SK-N-SH (cell line): ENCODE measurements at regions not wholly inside any gene's neighbourhood (a gene's known extent, or its start where the extent isn't known, plus 50 kb on each side); places are given as distances from the start of the nearest gene placed in this dataset.
A peak's percentile ranks its signal among the peaks of the same experiment; 100 is the strongest.

Experiments
- CTCF ChIA-PET: fragments of 300-600, 350-600 bp; formaldehyde crosslinking; extraction: SDS; loops from one replicate; lab custom pipeline; 2021; lab: Yijun Ruan, JAX
- POLR2A ChIA-PET: fragments of 350-600 bp; sonication (Branson Sonifier 250); formaldehyde crosslinking; extraction: SDS; loops from one replicate; lab custom pipeline; 2020; ENCODE audit warnings: antibody characterized with exemption, inconsistent platforms; lab: Yijun Ruan, JAX
- DNase-seq: peaks from one replicate; pipeline ENCODE4 v3.0.0; 2012
- H2AFZ ChIP-seq: fragments of 200-600 bp; sonication (generic); 2 replicates; pipeline ENCODE4 v1.8.1; 2016; ENCODE audit warnings: antibody characterized with exemption, mild to moderate bottlenecking, low read depth
- H3F3A ChIP-seq: fragments of 200-600 bp; sonication (generic); replicated peaks from 2 replicates; pipeline ENCODE3; 2016; ENCODE audit warnings: antibody characterized with exemption, mild to moderate bottlenecking; ENCODE audit not compliant: insufficient read depth
- H3K27ac ChIP-seq, 2 experiments: fragments of 200-500 bp in 1 of 2; fragments of 200-600 bp in 1 of 2; sonication (Bioruptor generic) in 1 of 2; sonication (generic), shearing (Covaris generic) in 1 of 2; 2 replicates each; pipeline versions ENCODE4 v1.5.1 to v1.6.1; 2014 to 2016; ENCODE audit warnings: low read depth in 2 of 2, inconsistent platforms in 1 of 2, low read length in 1 of 2, mild to moderate bottlenecking in 1 of 2, mixed read lengths in 1 of 2
- H3K27me3 ChIP-seq: fragments of 200-600 bp; sonication (generic), shearing (Covaris generic); 2 replicates; pipeline ENCODE4 v1.6.1; 2016; ENCODE audit warnings: mixed run types; ENCODE audit not compliant: insufficient read depth
- H3K36me3 ChIP-seq, 2 experiments: fragments of 200-500 bp in 1 of 2; fragments of 200-600 bp in 1 of 2; sonication (Bioruptor generic) in 1 of 2; sonication (generic) in 1 of 2; replicated peaks in 1 of 2; 2 replicates each; pipeline versions ENCODE3 to v1.5.1; 2014 to 2016; ENCODE audit warnings: low read length in 1 of 2, mild to moderate bottlenecking in 1 of 2; ENCODE audit not compliant: insufficient read depth in 2 of 2, control insufficient read depth in 1 of 2
- H3K4me1 ChIP-seq, 2 experiments: fragments of 200-500 bp in 1 of 2; fragments of 200-600 bp in 1 of 2; sonication (Bioruptor generic) in 1 of 2; sonication (generic), shearing (Covaris generic) in 1 of 2; 2 replicates each; pipeline versions ENCODE4 v1.5.1 to v1.6.1; 2014 to 2016; ENCODE audit warnings: low read depth in 1 of 2, low read length in 1 of 2, mixed run types in 1 of 2; ENCODE audit not compliant: insufficient read depth in 2 of 2, control insufficient read depth in 1 of 2
- H3K4me2 ChIP-seq: fragments of 200-600 bp; sonication (generic), shearing (Covaris generic); 2 replicates; pipeline ENCODE4 v1.6.1; 2017; ENCODE audit warnings: mixed run types
- H3K4me3 ChIP-seq, 2 experiments: fragments of 200-500 bp in 1 of 2; fragments of 200-600 bp in 1 of 2; sonication (Bioruptor generic) in 1 of 2; sonication (generic), shearing (Covaris generic) in 1 of 2; 2 replicates each; pipeline versions ENCODE4 v1.5.1 to v1.8.1; 2014 to 2016; ENCODE audit warnings: low read depth in 2 of 2, inconsistent platforms in 1 of 2, low read length in 1 of 2, mild to moderate bottlenecking in 1 of 2, mixed read lengths in 1 of 2, moderate library complexity in 1 of 2
- H3K79me2 ChIP-seq: fragments of 200-600 bp; sonication (generic); 2 replicates; pipeline ENCODE4 v1.8.1; 2017; ENCODE audit warnings: mild to moderate bottlenecking; ENCODE audit not compliant: insufficient read depth
- H3K9ac ChIP-seq: fragments of 200-600 bp; sonication (generic); 2 replicates; pipeline ENCODE4 v1.6.1; 2017; ENCODE audit warnings: mixed run types
- H3K9me2 ChIP-seq: fragments of 200-600 bp; sonication (generic); 2 replicates; pipeline ENCODE4 v1.6.1; 2017; ENCODE audit warnings: mixed run types
- H3K9me3 ChIP-seq: fragments of 200-600 bp; sonication (generic); 2 replicates; pipeline ENCODE4 v1.6.1; 2017; ENCODE audit warnings: mixed run types, mild to moderate bottlenecking, moderate library complexity
- H4K20me1 ChIP-seq: fragments of 200-600 bp; sonication (generic); 2 replicates; pipeline ENCODE4 v1.6.1; 2017; ENCODE audit warnings: mild to moderate bottlenecking, mixed run types; ENCODE audit not compliant: insufficient read depth
- CHD2 ChIP-seq: fragments of 150-350 bp; IDR thresholded peaks from 2 replicates; pipeline ENCODE4 v1.6.1; 2018; ENCODE audit warnings: low read length; ENCODE audit not compliant: partially characterized antibody
- EP300 ChIP-seq, 2 experiments: IDR thresholded peaks; 2 replicates each; pipeline versions ENCODE4 v1.4.0 to v1.6.1; 2012; ENCODE audit warnings: borderline replicate concordance in 1 of 2, low read depth in 1 of 2, low read length in 1 of 2
- FOSL2 ChIP-seq: IDR thresholded peaks from 2 replicates; pipeline ENCODE4 v1.4.0; 2012; ENCODE audit warnings: low read depth, mild to moderate bottlenecking, moderate library complexity, borderline replicate concordance
- FOXM1 ChIP-seq: IDR thresholded peaks from 2 replicates; pipeline ENCODE4 v1.4.0; 2012; ENCODE audit warnings: low read depth, mild to moderate bottlenecking
- GATA2 ChIP-seq: sonication (generic); formaldehyde crosslinking; IDR thresholded peaks from 2 replicates; pipeline ENCODE4 v1.5.0; 2020; ENCODE audit warnings: mild to moderate bottlenecking, missing genetic modification reagents
- JUND ChIP-seq: IDR thresholded peaks from 2 replicates; pipeline ENCODE4 v1.4.0; 2012
- MEF2A ChIP-seq: IDR thresholded peaks from 2 replicates; pipeline ENCODE4 v1.4.0; 2012; ENCODE audit warnings: low read depth, borderline replicate concordance
- NFIC ChIP-seq: IDR thresholded peaks from 2 replicates; pipeline ENCODE4 v1.4.0; 2012; ENCODE audit warnings: borderline replicate concordance
- NRF1 ChIP-seq: IDR thresholded peaks from 2 replicates; pipeline ENCODE4 v1.6.1; 2012; ENCODE audit warnings: low read depth, mild to moderate bottlenecking, low read length
- POLR2AphosphoS5 ChIP-seq: IDR thresholded peaks from 2 replicates; pipeline ENCODE4 v1.6.1; 2012; ENCODE audit warnings: low read depth, low read length
- RFX5 ChIP-seq: IDR thresholded peaks from 2 replicates; pipeline ENCODE4 v1.6.1; 2012; ENCODE audit warnings: mild to moderate bottlenecking, improper control_type of control experiment, low read length
- RXRA ChIP-seq: IDR thresholded peaks from 2 replicates; pipeline ENCODE4 v1.4.0; 2012; ENCODE audit warnings: low read depth, mild to moderate bottlenecking, borderline replicate concordance
- SMC3 ChIP-seq: IDR thresholded peaks from 2 replicates; pipeline ENCODE4 v1.6.1; 2012; ENCODE audit warnings: low read depth, low read length, improper control_type of control experiment
- TCF12 ChIP-seq: IDR thresholded peaks from 2 replicates; pipeline ENCODE4 v1.4.0; 2012
- TEAD4 ChIP-seq: IDR thresholded peaks from 2 replicates; pipeline ENCODE4 v1.4.0; 2012; ENCODE audit warnings: mild to moderate bottlenecking, borderline replicate concordance; ENCODE audit not compliant: insufficient read depth
- WGBS: methylation state at CpG from one replicate; pipeline ENCODE4 v1.1.6; 2017; ENCODE audit warnings: low lambda C conversion rate; 5-methylcytosine and 5-hydroxymethylcytosine counted together
- TF ChIP-seq, protein P1 (sequence below): IDR thresholded peaks from 2 replicates; pipeline ENCODE4; 2012
- TF ChIP-seq, protein P2 (sequence below): fragments of 150-350 bp; IDR thresholded peaks from 2 replicates; pipeline ENCODE4 v1.6.1; 2017; ENCODE audit warnings: antibody characterized with exemption, low read length, low read depth, borderline replicate concordance
- TF ChIP-seq, protein P3 (sequence below): IDR thresholded peaks from 2 replicates; pipeline ENCODE4 v1.4.0; 2012; ENCODE audit warnings: low read depth

DNA sequence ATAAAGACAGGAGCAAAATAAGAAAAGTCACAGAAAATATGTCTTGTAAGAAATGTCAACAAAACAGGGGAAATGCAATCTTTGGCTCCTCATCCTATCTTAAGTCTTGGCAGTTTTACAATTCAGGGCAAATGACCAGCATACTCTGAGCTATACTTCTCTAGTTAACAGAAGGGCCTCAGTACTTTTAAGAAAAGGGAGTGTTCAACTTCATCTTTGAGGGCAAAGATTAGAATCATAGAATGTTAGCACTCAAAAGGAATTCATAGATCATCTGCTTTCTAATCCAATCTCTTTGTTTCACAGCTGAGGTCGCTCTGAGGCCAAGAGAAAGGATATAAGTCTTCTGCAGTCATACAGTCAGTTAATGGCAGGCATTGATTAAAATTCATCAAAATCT lies 174.0 kb upstream of the NT5C1B start:
- WGBS, result 69% methylated on average over 1 of the region's 1 CpG
- Histone ChIP-seq H3K4me3 (no peak overlapping the region; a peak in 1 of 4 replicates), H2AFZ (0 out of 2 replicates have a peak overlapping the region, but pooled peaks have one; percentile 3), H3K36me3 (peaks cover 0 to 14% of the 10 kb centered on the region in 2 experiments), H3K27ac (peak overlapping the region; percentile 79 to 87; a peak in 3 of 4 replicates), H3F3A (peaks cover 26% of the 10 kb centered on the region), H3K27me3 (no peaks in the 10 kb centered on the region), H3K4me1 (peaks cover 0 to 24% of the 10 kb centered on the region in 2 experiments; a peak in 3 of 4 replicates), H3K9me3 (0 out of 2 replicates have a peak, but pooled peaks cover 4% of the 10 kb centered on the region), H3K9ac (peak overlapping the region; percentile 37; the same call in 1 of the 2 replicates), H4K20me1 (no peaks in the 10 kb centered on the region), H3K79me2 (no peaks in the 10 kb centered on the region), H3K9me2 (no peaks in the 10 kb centered on the region), H3K4me2 (peak overlapping the region; percentile 65)
- no peak for DNase-seq
- ChIA-PET CTCF (interaction anchor here (1.0 to 1.6 kb wide), 3 partner anchors 14 to 587 kb away, joined by 4 to 6 read pairs (median 4); no protein-coding TSS in a partner anchor), POLR2A (interaction anchor here (0.6 kb wide), 1 partner anchor 822 kb away, joined by 3 read pairs; no protein-coding TSS in a partner anchor)
- TF ChIP-seq FOSL2 (no peak), RFX5 (no peak), JUND (peak; percentile 56; the same call in 1 of the 2 replicates), MEF2A (peak; percentile 34; the same call in 1 of the 2 replicates), RXRA (peak; percentile 57; the same call in 1 of the 2 replicates), TCF12 (peak; percentile 80), NFIC (peak; percentile 61; the same call in 1 of the 2 replicates), SMC3 (no peak), EP300 (IDR thresholded peaks at IDR 0.05; ENCODE audit: borderline replicate concordance in 1 of 2, low read depth in 1 of 2, low read length in 1 of 2) (peak in 1 of 2 experiments; percentile 77; a peak in 2 of 4 replicates), TEAD4 (peak; percentile 44; the same call in 1 of the 2 replicates), NRF1 (no peak)
- TF ChIP-seq, protein P1, sequence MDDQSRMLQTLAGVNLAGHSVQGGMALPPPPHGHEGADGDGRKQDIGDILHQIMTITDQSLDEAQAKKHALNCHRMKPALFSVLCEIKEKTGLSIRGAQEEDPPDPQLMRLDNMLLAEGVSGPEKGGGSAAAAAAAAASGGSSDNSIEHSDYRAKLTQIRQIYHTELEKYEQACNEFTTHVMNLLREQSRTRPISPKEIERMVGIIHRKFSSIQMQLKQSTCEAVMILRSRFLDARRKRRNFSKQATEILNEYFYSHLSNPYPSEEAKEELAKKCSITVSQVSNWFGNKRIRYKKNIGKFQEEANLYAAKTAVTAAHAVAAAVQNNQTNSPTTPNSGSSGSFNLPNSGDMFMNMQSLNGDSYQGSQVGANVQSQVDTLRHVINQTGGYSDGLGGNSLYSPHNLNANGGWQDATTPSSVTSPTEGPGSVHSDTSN, result peak; percentile 83
- TF ChIP-seq, protein P2, sequence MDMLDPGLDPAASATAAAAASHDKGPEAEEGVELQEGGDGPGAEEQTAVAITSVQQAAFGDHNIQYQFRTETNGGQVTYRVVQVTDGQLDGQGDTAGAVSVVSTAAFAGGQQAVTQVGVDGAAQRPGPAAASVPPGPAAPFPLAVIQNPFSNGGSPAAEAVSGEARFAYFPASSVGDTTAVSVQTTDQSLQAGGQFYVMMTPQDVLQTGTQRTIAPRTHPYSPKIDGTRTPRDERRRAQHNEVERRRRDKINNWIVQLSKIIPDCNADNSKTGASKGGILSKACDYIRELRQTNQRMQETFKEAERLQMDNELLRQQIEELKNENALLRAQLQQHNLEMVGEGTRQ, result no peak

DNA sequence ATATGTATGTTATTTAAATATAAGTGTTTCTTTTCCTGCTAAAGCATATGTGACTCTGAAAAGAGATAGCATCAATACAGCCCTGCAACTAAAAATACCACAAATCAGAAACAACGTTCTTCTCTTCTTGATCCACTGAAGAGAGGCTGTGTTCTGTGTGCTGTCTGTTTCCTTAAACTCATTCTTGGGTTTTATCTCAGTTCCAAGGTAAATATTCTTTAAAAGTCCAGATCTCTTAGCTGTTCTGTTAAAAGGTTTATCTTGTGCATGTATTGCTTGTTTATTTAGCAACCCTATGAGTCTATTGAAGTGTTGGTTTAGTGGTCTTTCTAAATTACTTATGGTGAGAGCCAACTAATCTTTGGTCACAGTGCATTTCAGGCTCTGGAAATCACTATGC lies 173.3 kb upstream of the NT5C1B start:
- H3F3A ChIP-seq, result peaks cover 26% of the 10 kb centered on the region
- no peaks in the 10 kb centered on the region for H4K20me1 ChIP-seq
- TF ChIP-seq EP300 (IDR thresholded peaks at IDR 0.05; ENCODE audit: borderline replicate concordance in 1 of 2, low read depth in 1 of 2, low read length in 1 of 2) (peak in 1 of 2 experiments; percentile 93; a peak in 2 of 4 replicates), FOXM1 (peak; percentile 86), MEF2A (peak; percentile 84), RXRA (0 out of 2 replicates have a peak, but pooled peaks have one; percentile 7), POLR2AphosphoS5 (peak; percentile 62; the same call in 1 of the 2 replicates), NFIC (peak; percentile 88), CHD2 (no peak), TCF12 (peak; percentile 95), JUND (peak; percentile 64), GATA2 (CRISPR knock-in tag) (no peak), TEAD4 (peak; percentile 81; the same call in 1 of the 2 replicates)
- TF ChIP-seq, protein P1, result peak; percentile 85
- TF ChIP-seq, protein P3, sequence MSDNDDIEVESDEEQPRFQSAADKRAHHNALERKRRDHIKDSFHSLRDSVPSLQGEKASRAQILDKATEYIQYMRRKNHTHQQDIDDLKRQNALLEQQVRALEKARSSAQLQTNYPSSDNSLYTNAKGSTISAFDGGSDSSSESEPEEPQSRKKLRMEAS, result no peak
- H3K9me2 ChIP-seq, result no peaks in the 10 kb centered on the region
- no peaks in the 10 kb centered on the region for H3K9me3 ChIP-seq
- peak overlapping the region in 1 of 2 experiments; percentile 17; a peak in 1 of 4 replicates for H3K4me3 ChIP-seq
- 3% methylated on average over 1 of the region's 1 CpG for WGBS
- peak overlapping the region; percentile 79 to 87; a peak in 3 of 4 replicates for H3K27ac ChIP-seq
- H3K79me2 ChIP-seq, result no peaks in the 10 kb centered on the region
- H3K9ac ChIP-seq, result peak overlapping the region; percentile 37; the same call in 1 of the 2 replicates
- no peak for DNase-seq
- no peaks in the 10 kb centered on the region for H3K27me3 ChIP-seq
- H3K4me2 ChIP-seq, result peak overlapping the region; percentile 65
- CTCF ChIA-PET, result interaction anchor here (1.0 to 1.6 kb wide), 2 partner anchors 13 to 242 kb away, joined by 4 to 6 read pairs; no protein-coding TSS in a partner anchor
- peaks cover 0 to 24% of the 10 kb centered on the region in 2 experiments; a peak in 3 of 4 replicates for H3K4me1 ChIP-seq
- H3K36me3 ChIP-seq, result peaks cover 0 to 9% of the 10 kb centered on the region in 2 experiments
- POLR2A ChIA-PET, result no interaction called here
- 0 out of 2 replicates have a peak overlapping the region, but pooled peaks have one; percentile 3 for H2AFZ ChIP-seq
